ENCODE measurements at regions not wholly inside any gene's neighbourhood (a gene's known extent, or its start where the extent isn't known, plus 50 kb on each side); places are given as distances from the start of the nearest gene placed in this dataset.

DNA sequence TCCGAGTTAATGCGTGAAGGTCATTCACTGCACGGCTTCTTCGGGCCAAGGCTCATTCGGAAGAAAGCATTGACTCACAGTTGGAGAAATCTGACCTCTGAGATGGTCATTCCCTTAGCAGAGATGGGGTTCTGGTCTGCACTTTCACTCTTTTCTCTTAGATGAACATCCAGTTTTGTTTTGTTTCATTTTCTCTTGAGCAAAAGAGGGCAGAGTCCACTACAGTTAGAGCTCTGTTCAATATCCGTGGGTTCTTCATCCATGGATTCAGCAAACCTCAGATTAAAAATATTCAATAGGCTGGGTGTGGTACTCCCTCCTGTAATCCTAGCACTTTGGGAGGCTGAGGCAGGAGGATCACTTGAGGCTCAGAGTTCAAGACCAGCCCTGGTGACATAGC, 57.4 kb upstream of the SIPA1L2 start:
- TF ChIP-seq, protein P1, sequence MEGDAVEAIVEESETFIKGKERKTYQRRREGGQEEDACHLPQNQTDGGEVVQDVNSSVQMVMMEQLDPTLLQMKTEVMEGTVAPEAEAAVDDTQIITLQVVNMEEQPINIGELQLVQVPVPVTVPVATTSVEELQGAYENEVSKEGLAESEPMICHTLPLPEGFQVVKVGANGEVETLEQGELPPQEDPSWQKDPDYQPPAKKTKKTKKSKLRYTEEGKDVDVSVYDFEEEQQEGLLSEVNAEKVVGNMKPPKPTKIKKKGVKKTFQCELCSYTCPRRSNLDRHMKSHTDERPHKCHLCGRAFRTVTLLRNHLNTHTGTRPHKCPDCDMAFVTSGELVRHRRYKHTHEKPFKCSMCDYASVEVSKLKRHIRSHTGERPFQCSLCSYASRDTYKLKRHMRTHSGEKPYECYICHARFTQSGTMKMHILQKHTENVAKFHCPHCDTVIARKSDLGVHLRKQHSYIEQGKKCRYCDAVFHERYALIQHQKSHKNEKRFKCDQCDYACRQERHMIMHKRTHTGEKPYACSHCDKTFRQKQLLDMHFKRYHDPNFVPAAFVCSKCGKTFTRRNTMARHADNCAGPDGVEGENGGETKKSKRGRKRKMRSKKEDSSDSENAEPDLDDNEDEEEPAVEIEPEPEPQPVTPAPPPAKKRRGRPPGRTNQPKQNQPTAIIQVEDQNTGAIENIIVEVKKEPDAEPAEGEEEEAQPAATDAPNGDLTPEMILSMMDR (conservative IDR thresholded peaks at IDR 0.05) = no peak
- no peaks in the 10 kb centered on the region for H3K36me3 ChIP-seq (ENCODE audit: control insufficient read depth, insufficient read depth, low read length)
- no peaks in the 10 kb centered on the region for H3K27me3 ChIP-seq (ENCODE audit: control insufficient read depth, insufficient read depth, low read length, poor library complexity, severe bottlenecking)
- Mint-ChIP-seq H3K4me1 (peaks cover 11% of the 10 kb centered on the region), H3K9me3 (no peaks in the 10 kb centered on the region), H3K36me3 (ENCODE audit: low read depth) (no peaks in the 10 kb centered on the region), H3K27ac (no peak overlapping the region), H3K4me3 (no peak overlapping the region), H3K27me3 (ENCODE audit: insufficient read depth) (peaks cover 9% of the 10 kb centered on the region)
- no peak overlapping the region for H3K27ac ChIP-seq (ENCODE audit: low read depth, low read length)
- no peaks in the 10 kb centered on the region for H3K9me3 ChIP-seq (ENCODE audit: control insufficient read depth, low read length)
- no peaks in the 10 kb centered on the region for H3K4me1 ChIP-seq (ENCODE audit: control insufficient read depth, insufficient read depth, low read length)
- 95 to 96% methylated on average over 5 to 6 of the region's 6 CpGs for WGBS, 2 experiments (ENCODE audit: insufficient coverage in 1 of 2, insufficient read length in 1 of 2)
- DNase-seq = no peak
- no peak overlapping the region for H3K4me3 ChIP-seq (ENCODE audit: low read length)
- no peak overlapping the region for H3K9ac ChIP-seq (ENCODE audit: extremely low read depth, low read length, poor library complexity, severe bottlenecking)

DNA sequence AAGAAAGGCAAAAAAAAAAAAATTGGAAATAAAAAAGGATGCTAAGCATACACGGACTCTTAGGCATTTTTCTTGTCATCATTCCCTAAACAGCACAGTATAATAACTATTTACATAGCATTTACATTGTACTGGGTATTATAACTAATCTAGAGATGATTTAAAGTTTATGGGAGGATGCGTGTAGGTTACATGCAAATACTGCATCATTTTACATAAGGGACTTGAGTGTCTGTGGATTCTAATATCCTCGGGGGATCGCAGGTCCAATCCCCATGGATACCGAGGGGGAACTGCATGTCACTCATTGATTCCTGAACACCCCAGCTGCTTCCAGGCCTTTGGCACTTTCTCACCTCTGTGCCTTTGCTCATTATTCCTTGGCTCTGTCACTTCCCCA, 57.8 kb upstream of the SIPA1L2 start:
- Histone ChIP-seq H3K36me3 (ENCODE audit: control insufficient read depth, insufficient read depth, low read length) (no peaks in the 10 kb centered on the region), H3K9me3 (ENCODE audit: control insufficient read depth, low read length) (no peaks in the 10 kb centered on the region), H3K27ac (ENCODE audit: low read depth, low read length) (no peak overlapping the region), H3K9ac (ENCODE audit: extremely low read depth, low read length, poor library complexity, severe bottlenecking) (no peak overlapping the region), H3K27me3 (ENCODE audit: control insufficient read depth, insufficient read depth, low read length, poor library complexity, severe bottlenecking) (no peaks in the 10 kb centered on the region), H3K4me3 (ENCODE audit: low read length) (no peak overlapping the region), H3K4me1 (ENCODE audit: control insufficient read depth, insufficient read depth, low read length) (no peaks in the 10 kb centered on the region)
- Mint-ChIP-seq H3K4me3 (no peak overlapping the region), H3K27me3 (ENCODE audit: insufficient read depth) (peaks cover 9% of the 10 kb centered on the region), H3K27ac (no peak overlapping the region), H3K4me1 (peaks cover 11% of the 10 kb centered on the region), H3K36me3 (ENCODE audit: low read depth) (no peaks in the 10 kb centered on the region), H3K9me3 (no peaks in the 10 kb centered on the region)
- TF ChIP-seq, protein P1 (conservative IDR thresholded peaks at IDR 0.05) = no peak
- DNase-seq = no peak
- 85 to 92% methylated on average over 4 of the region's 5 CpGs for WGBS, 2 experiments (ENCODE audit: insufficient coverage in 1 of 2, insufficient read length in 1 of 2)

DNA sequence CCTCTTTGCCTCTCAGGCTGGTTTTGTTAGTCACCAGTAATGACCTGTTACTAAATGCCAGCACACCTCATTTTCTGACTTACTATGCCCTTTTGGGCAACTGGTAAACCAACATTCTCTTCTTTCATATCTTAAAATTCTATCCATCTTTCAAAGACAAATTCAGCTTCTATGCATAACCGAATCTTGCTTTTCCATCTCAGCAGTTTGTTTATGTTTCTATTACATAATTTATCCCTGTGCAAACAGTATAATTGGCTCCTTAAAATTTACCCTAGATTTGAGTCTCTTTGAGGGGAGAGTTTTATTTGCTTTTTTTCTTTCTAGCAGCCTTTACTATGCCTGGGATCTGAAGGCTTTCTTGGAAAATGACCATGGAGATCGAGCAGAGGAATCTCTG, 58.5 kb upstream of the SIPA1L2 start:
- Histone ChIP-seq H3K9ac (ENCODE audit: extremely low read depth, low read length, poor library complexity, severe bottlenecking) (no peak overlapping the region), H3K9me3 (ENCODE audit: control insufficient read depth, low read length) (no peaks in the 10 kb centered on the region), H3K36me3 (ENCODE audit: control insufficient read depth, insufficient read depth, low read length) (no peaks in the 10 kb centered on the region), H3K27ac (ENCODE audit: low read depth, low read length) (no peak overlapping the region), H3K4me3 (ENCODE audit: low read length) (no peak overlapping the region), H3K4me1 (ENCODE audit: control insufficient read depth, insufficient read depth, low read length) (no peaks in the 10 kb centered on the region), H3K27me3 (ENCODE audit: control insufficient read depth, insufficient read depth, low read length, poor library complexity, severe bottlenecking) (no peaks in the 10 kb centered on the region)
- 92 to 97% methylated on average over 2 of the region's 2 CpGs for WGBS, 2 experiments (ENCODE audit: insufficient coverage in 1 of 2, insufficient read length in 1 of 2)
- H3K27ac Mint-ChIP-seq = no peak overlapping the region
- H3K27me3 Mint-ChIP-seq (ENCODE audit: insufficient read depth) = peaks cover 13% of the 10 kb centered on the region
- H3K9me3 Mint-ChIP-seq = no peaks in the 10 kb centered on the region
- peaks cover 9% of the 10 kb centered on the region for H3K4me1 Mint-ChIP-seq
- DNase-seq = no peak
- no peak overlapping the region for H3K4me3 Mint-ChIP-seq
- TF ChIP-seq, protein P1 (conservative IDR thresholded peaks at IDR 0.05) = no peak
- H3K36me3 Mint-ChIP-seq (ENCODE audit: low read depth) = no peaks in the 10 kb centered on the region

All from endodermal cell (in vitro differentiated cells).